GM23338 (cell line): ENCODE measurements at regions not wholly inside any gene's neighbourhood (a gene's known extent, or its start where the extent isn't known, plus 50 kb on each side); places are given as distances from the start of the nearest gene placed in this dataset.

Experiments used
- CREB1 ChIP-seq: fragments of 250-450 bp; sonication (Bioruptor Pico); IDR thresholded peaks from 2 replicates; pipeline ENCODE4 v1.5.0; 2020; ENCODE audit warnings: low read depth, mild to moderate bottlenecking, moderate library complexity
- CTCF ChIP-seq, 2 experiments: fragments of 200-600 bp in 1 of 2; sonication (generic) in 1 of 2; conservative IDR thresholded peaks; 2 replicates each; pipeline versions ENCODE4 v1.5.1 to v1.6.1; 2016 to 2017; ENCODE audit warnings: antibody characterized with exemption in 2 of 2, low read depth in 2 of 2, mild to moderate bottlenecking in 2 of 2, moderate library complexity in 1 of 2
- EZH2 ChIP-seq: fragments of 200-600 bp; sonication (generic); IDR thresholded peaks from one replicate; pipeline ENCODE4 v1.8.0; 2017; ENCODE audit warnings: antibody characterized with exemption, mild to moderate bottlenecking, low read depth; ENCODE audit not compliant: unreplicated experiment
- EZH2phosphoT487 ChIP-seq: fragments of 200-600 bp; sonication (generic); IDR thresholded peaks from one replicate; pipeline ENCODE4 v1.8.1; 2018; ENCODE audit warnings: antibody characterized with exemption; ENCODE audit not compliant: unreplicated experiment
- JUNB ChIP-seq: IDR thresholded peaks from one replicate; pipeline ENCODE4 v1.6.1; 2016; ENCODE audit warnings: antibody characterized with exemption; ENCODE audit not compliant: unreplicated experiment
- POLR2AphosphoS5 ChIP-seq: IDR thresholded peaks from 2 replicates; pipeline ENCODE4 v1.6.1; 2016; ENCODE audit warnings: antibody characterized with exemption, low read depth
- TF ChIP-seq, protein P1 (sequence below): IDR thresholded peaks from one replicate; pipeline ENCODE4 v1.6.1; 2018; ENCODE audit warnings: antibody characterized with exemption; ENCODE audit not compliant: unreplicated experiment
- TF ChIP-seq, protein P2 (sequence below): IDR thresholded peaks from 2 replicates; pipeline ENCODE4 v1.6.1; 2016; ENCODE audit warnings: antibody characterized with exemption

GRCh38 chr2:415986-416610 is 128.2 kb upstream of the ALKAL2 start:
- TF ChIP-seq EZH2phosphoT487, result no peak
- TF ChIP-seq CTCF (conservative IDR thresholded peaks at IDR 0.05; ENCODE audit: low read depth in 2 of 2), result no peak
- TF ChIP-seq, protein P1, sequence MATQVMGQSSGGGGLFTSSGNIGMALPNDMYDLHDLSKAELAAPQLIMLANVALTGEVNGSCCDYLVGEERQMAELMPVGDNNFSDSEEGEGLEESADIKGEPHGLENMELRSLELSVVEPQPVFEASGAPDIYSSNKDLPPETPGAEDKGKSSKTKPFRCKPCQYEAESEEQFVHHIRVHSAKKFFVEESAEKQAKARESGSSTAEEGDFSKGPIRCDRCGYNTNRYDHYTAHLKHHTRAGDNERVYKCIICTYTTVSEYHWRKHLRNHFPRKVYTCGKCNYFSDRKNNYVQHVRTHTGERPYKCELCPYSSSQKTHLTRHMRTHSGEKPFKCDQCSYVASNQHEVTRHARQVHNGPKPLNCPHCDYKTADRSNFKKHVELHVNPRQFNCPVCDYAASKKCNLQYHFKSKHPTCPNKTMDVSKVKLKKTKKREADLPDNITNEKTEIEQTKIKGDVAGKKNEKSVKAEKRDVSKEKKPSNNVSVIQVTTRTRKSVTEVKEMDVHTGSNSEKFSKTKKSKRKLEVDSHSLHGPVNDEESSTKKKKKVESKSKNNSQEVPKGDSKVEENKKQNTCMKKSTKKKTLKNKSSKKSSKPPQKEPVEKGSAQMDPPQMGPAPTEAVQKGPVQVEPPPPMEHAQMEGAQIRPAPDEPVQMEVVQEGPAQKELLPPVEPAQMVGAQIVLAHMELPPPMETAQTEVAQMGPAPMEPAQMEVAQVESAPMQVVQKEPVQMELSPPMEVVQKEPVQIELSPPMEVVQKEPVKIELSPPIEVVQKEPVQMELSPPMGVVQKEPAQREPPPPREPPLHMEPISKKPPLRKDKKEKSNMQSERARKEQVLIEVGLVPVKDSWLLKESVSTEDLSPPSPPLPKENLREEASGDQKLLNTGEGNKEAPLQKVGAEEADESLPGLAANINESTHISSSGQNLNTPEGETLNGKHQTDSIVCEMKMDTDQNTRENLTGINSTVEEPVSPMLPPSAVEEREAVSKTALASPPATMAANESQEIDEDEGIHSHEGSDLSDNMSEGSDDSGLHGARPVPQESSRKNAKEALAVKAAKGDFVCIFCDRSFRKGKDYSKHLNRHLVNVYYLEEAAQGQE, result no peak
- TF ChIP-seq, protein P2, sequence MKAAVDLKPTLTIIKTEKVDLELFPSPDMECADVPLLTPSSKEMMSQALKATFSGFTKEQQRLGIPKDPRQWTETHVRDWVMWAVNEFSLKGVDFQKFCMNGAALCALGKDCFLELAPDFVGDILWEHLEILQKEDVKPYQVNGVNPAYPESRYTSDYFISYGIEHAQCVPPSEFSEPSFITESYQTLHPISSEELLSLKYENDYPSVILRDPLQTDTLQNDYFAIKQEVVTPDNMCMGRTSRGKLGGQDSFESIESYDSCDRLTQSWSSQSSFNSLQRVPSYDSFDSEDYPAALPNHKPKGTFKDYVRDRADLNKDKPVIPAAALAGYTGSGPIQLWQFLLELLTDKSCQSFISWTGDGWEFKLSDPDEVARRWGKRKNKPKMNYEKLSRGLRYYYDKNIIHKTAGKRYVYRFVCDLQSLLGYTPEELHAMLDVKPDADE, result no peak
- no peak for TF ChIP-seq EZH2
- no peak for TF ChIP-seq POLR2AphosphoS5
- TF ChIP-seq CREB1, result no peak
- TF ChIP-seq JUNB, result no peak
